Mesenchymal stem cell (in vitro differentiated cells and primary cell): ENCODE measurements at regions not wholly inside any gene's neighbourhood (a gene's known extent, or its start where the extent isn't known, plus 50 kb on each side); places are given as distances from the start of the nearest gene placed in this dataset.

ENCODE experiments used
- DNase-seq: peaks from one replicate; pipeline ENCODE4 v3.0.0-alpha.2; 2013
- H2AFZ ChIP-seq: one replicate; pipeline ENCODE4 v1.6.1; 2013; ENCODE audit warnings: low read depth, mild to moderate bottlenecking, control low read depth, inconsistent platforms, low read length, moderate library complexity
- H2AK5ac ChIP-seq: 2 replicates; pipeline ENCODE4 v1.6.1; 2013; ENCODE audit warnings: low read length, moderate library complexity, mild to moderate bottlenecking, inconsistent platforms; ENCODE audit not compliant: severe bottlenecking
- H2BK120ac ChIP-seq: one replicate; pipeline ENCODE4 v1.6.1; 2013; ENCODE audit warnings: low read depth, mild to moderate bottlenecking, inconsistent platforms, low read length, moderate library complexity
- H2BK12ac ChIP-seq, 2 experiments: one replicate each; pipeline ENCODE4 v1.6.1; 2013; ENCODE audit warnings: inconsistent platforms in 2 of 2, low read length in 2 of 2, mild to moderate bottlenecking in 2 of 2, moderate library complexity in 2 of 2, control low read depth in 1 of 2
- H2BK15ac ChIP-seq: one replicate; pipeline ENCODE4 v1.6.1; 2013; ENCODE audit warnings: mild to moderate bottlenecking, low read depth, inconsistent platforms; ENCODE audit not compliant: poor library complexity, severe bottlenecking
- H2BK5ac ChIP-seq: 2 replicates; pipeline ENCODE4 v1.6.1; 2013; ENCODE audit warnings: low read depth, mild to moderate bottlenecking, low read length, control low read depth, inconsistent platforms; ENCODE audit not compliant: poor library complexity, severe bottlenecking
- H3K14ac ChIP-seq, 2 experiments: one replicate each; pipeline ENCODE4 v1.6.1; 2013; ENCODE audit warnings: inconsistent platforms in 2 of 2, low read length in 2 of 2, control low read depth in 1 of 2, mild to moderate bottlenecking in 1 of 2, moderate library complexity in 1 of 2
- H3K18ac ChIP-seq, 2 experiments: one replicate each; pipeline ENCODE4 v1.6.1; 2013; ENCODE audit warnings: inconsistent platforms in 2 of 2, low read length in 2 of 2, control low read depth in 1 of 2, low read depth in 1 of 2, mild to moderate bottlenecking in 1 of 2
- H3K23ac ChIP-seq, 2 experiments: one replicate each; pipeline ENCODE4 v1.6.1; 2013; ENCODE audit warnings: inconsistent platforms in 2 of 2, low read length in 2 of 2, mild to moderate bottlenecking in 2 of 2, moderate library complexity in 2 of 2, control low read depth in 1 of 2
- H3K27ac ChIP-seq: 2 replicates; pipeline ENCODE4 v1.5.1; 2013; ENCODE audit warnings: mild to moderate bottlenecking, moderate library complexity, low read length, control low read depth, inconsistent platforms; ENCODE audit not compliant: poor library complexity, severe bottlenecking
- H3K27me3 ChIP-seq, 2 experiments: 2 replicates each; pipeline versions ENCODE4 v1.6.1 to v1.7.0; 2013; ENCODE audit warnings: low read length in 2 of 2, mild to moderate bottlenecking in 2 of 2, moderate library complexity in 2 of 2, control low read depth in 1 of 2, inconsistent platforms in 1 of 2; ENCODE audit not compliant: control insufficient read depth in 1 of 2, insufficient read depth in 1 of 2
- H3K36me3 ChIP-seq, 2 experiments: 2 replicates each; pipeline versions ENCODE4 v1.6.1 to v1.7.0; 2013; ENCODE audit warnings: low read length in 2 of 2, control low read depth in 1 of 2, inconsistent platforms in 1 of 2, low read depth in 1 of 2, mild to moderate bottlenecking in 1 of 2; ENCODE audit not compliant: insufficient read depth in 2 of 2, control insufficient read depth in 1 of 2
- H3K4ac ChIP-seq, 2 experiments: one replicate each; pipeline ENCODE4 v1.6.1; 2013; ENCODE audit warnings: inconsistent platforms in 2 of 2, low read length in 2 of 2, mild to moderate bottlenecking in 2 of 2, moderate library complexity in 2 of 2, control low read depth in 1 of 2, low read depth in 1 of 2
- H3K4me1 ChIP-seq: 2 replicates; pipeline ENCODE4 v1.6.1; 2013; ENCODE audit warnings: low read depth, low read length, control low read depth; ENCODE audit not compliant: control insufficient read depth, insufficient read depth
- H3K4me2 ChIP-seq: 2 replicates; pipeline ENCODE4 v1.6.1; 2013; ENCODE audit warnings: low read length, mild to moderate bottlenecking, inconsistent platforms; ENCODE audit not compliant: poor library complexity, severe bottlenecking
- H3K4me3 ChIP-seq, 2 experiments: 2 replicates each; pipeline versions ENCODE4 v1.5.1 to v1.7.0; 2013; ENCODE audit warnings: low read length in 2 of 2, mild to moderate bottlenecking in 2 of 2, control low read depth in 1 of 2, low read depth in 1 of 2; ENCODE audit not compliant: insufficient read depth in 1 of 2
- H3K79me1 ChIP-seq: replicated peaks from 2 replicates; pipeline ENCODE4 v1.6.1; 2013; ENCODE audit warnings: mild to moderate bottlenecking, control low read depth, low read length, inconsistent platforms; ENCODE audit not compliant: poor library complexity, severe bottlenecking
- H3K9ac ChIP-seq: 2 replicates; pipeline ENCODE4 v1.7.0; 2013; ENCODE audit warnings: mild to moderate bottlenecking, low read length, moderate library complexity
- H3K9me3 ChIP-seq: 2 replicates; pipeline ENCODE4 v1.7.0; 2013; ENCODE audit warnings: mild to moderate bottlenecking, low read length; ENCODE audit not compliant: control insufficient read depth
- H4K8ac ChIP-seq: one replicate; pipeline ENCODE4 v1.6.1; 2013; ENCODE audit warnings: inconsistent platforms, mild to moderate bottlenecking, low read length, moderate library complexity
- H4K91ac ChIP-seq: one replicate; pipeline ENCODE4 v1.6.1; 2013; ENCODE audit warnings: mild to moderate bottlenecking, low read length, inconsistent platforms
- WGBS: methylation state at CpG from one replicate; pipeline ENCODE4 v1.1.7; 2013; ENCODE audit warnings: mixed read lengths; 5-methylcytosine and 5-hydroxymethylcytosine counted together

GRCh38 chr13:84192125-84192524 is 309.9 kb upstream of the SLITRK1 start:
- Histone ChIP-seq H3K27me3 (no peaks in the 10 kb centered on the region), H3K4me1 (no peaks in the 10 kb centered on the region), H2BK5ac (no peak overlapping the region), H2BK120ac (no peak overlapping the region), H2AFZ (no peak overlapping the region), H3K4ac (no peak overlapping the region), H2BK12ac (no peak overlapping the region), H3K27ac (peak overlapping the region; percentile 27), H2AK5ac (no peak overlapping the region), H3K4me2 (no peak overlapping the region), H3K36me3 (no peaks in the 10 kb centered on the region), H4K8ac (no peak overlapping the region), H3K14ac (no peak overlapping the region), H3K9ac (no peak overlapping the region), H3K23ac (no peak overlapping the region), H3K79me1 (no peaks in the 10 kb centered on the region), H3K4me3 (no peak overlapping the region), H3K18ac (no peak overlapping the region), H2BK15ac (no peak overlapping the region), H3K9me3 (peaks cover 25% of the 10 kb centered on the region), H4K91ac (no peak overlapping the region)
- 35% methylated on average over 3 of the region's 3 CpGs for WGBS
- DNase-seq = peak; percentile 75

- Histone ChIP-seq H2AFZ (no peak overlapping the region), H3K4me3 (no peak overlapping the region), H3K4me1 (no peaks in the 10 kb centered on the region), H2BK12ac (no peak overlapping the region), H3K9ac (no peak overlapping the region), H3K4me2 (no peak overlapping the region), H3K23ac (no peak overlapping the region), H2BK120ac (no peak overlapping the region), H4K91ac (no peak overlapping the region), H3K79me1 (no peaks in the 10 kb centered on the region), H3K14ac (no peak overlapping the region), H3K36me3 (no peaks in the 10 kb centered on the region), H3K9me3 (peaks cover 15% of the 10 kb centered on the region), H3K27ac (no peak overlapping the region), H3K4ac (no peak overlapping the region), H3K18ac (no peak overlapping the region), H4K8ac (no peak overlapping the region), H3K27me3 (no peaks in the 10 kb centered on the region), H2BK5ac (no peak overlapping the region), H2BK15ac (no peak overlapping the region), H2AK5ac (peak overlapping the region; percentile 74)
- WGBS = 77% methylated on average over 3 of the region's 4 CpGs
- no peak for DNase-seq
Measured at GRCh38 chr13:84191139-84191538, 308.9 kb upstream of the SLITRK1 start.

GRCh38 chr13:84187626-84188025 is 305.4 kb upstream of the SLITRK1 start:
- H2AFZ ChIP-seq = no peak overlapping the region
- no peaks in the 10 kb centered on the region for H3K4me1 ChIP-seq
- no peaks in the 10 kb centered on the region for H3K36me3 ChIP-seq
- H3K27ac ChIP-seq = no peak overlapping the region
- no peak overlapping the region for H2BK120ac ChIP-seq
- H2AK5ac ChIP-seq = no peak overlapping the region
- H4K91ac ChIP-seq = no peak overlapping the region
- no peak overlapping the region for H2BK12ac ChIP-seq
- H3K9me3 ChIP-seq = peaks cover 12% of the 10 kb centered on the region
- H3K79me1 ChIP-seq = no peaks in the 10 kb centered on the region
- H3K9ac ChIP-seq = no peak overlapping the region
- H4K8ac ChIP-seq = no peak overlapping the region
- no peak overlapping the region for H3K14ac ChIP-seq
- H3K4ac ChIP-seq = no peak overlapping the region
- H3K4me2 ChIP-seq = no peak overlapping the region
- H3K4me3 ChIP-seq = no peak overlapping the region
- no peaks in the 10 kb centered on the region for H3K27me3 ChIP-seq
- H3K23ac ChIP-seq = no peak overlapping the region
- DNase-seq = no peak
- no peak overlapping the region for H2BK15ac ChIP-seq
- whole genome bisulfite sequencing = 91% methylated on average over 1 of the region's 1 CpG
- H2BK5ac ChIP-seq = no peak overlapping the region
- no peak overlapping the region for H3K18ac ChIP-seq

- 94% methylated on average over 2 of the region's 2 CpGs for WGBS
- no peak overlapping the region for H2BK12ac ChIP-seq
- H3K18ac ChIP-seq = no peak overlapping the region
- no peak overlapping the region for H3K4ac ChIP-seq
- no peak overlapping the region for H3K23ac ChIP-seq
- H3K4me1 ChIP-seq = no peaks in the 10 kb centered on the region
- H2AFZ ChIP-seq = no peak overlapping the region
- H4K8ac ChIP-seq = no peak overlapping the region
- DNase-seq = no peak
- H3K79me1 ChIP-seq = no peaks in the 10 kb centered on the region
- H3K4me2 ChIP-seq = no peak overlapping the region
- H2BK15ac ChIP-seq = no peak overlapping the region
- no peaks in the 10 kb centered on the region for H3K36me3 ChIP-seq
- H2AK5ac ChIP-seq = no peak overlapping the region
- no peak overlapping the region for H3K14ac ChIP-seq
- no peak overlapping the region for H2BK5ac ChIP-seq
- no peak overlapping the region for H3K9ac ChIP-seq
- no peaks in the 10 kb centered on the region for H3K27me3 ChIP-seq
- H3K9me3 ChIP-seq = peaks cover 5% of the 10 kb centered on the region
- no peak overlapping the region for H4K91ac ChIP-seq
- no peak overlapping the region for H2BK120ac ChIP-seq
- no peak overlapping the region for H3K4me3 ChIP-seq
- no peak overlapping the region for H3K27ac ChIP-seq
Measured at GRCh38 chr13:84139561-84140158, 257.4 kb upstream of the SLITRK1 start.
